ENCODE measurements at regions not wholly inside any gene's neighbourhood (a gene's known extent, or its start where the extent isn't known, plus 50 kb on each side); places are given as distances from the start of the nearest gene placed in this dataset.

DNA sequence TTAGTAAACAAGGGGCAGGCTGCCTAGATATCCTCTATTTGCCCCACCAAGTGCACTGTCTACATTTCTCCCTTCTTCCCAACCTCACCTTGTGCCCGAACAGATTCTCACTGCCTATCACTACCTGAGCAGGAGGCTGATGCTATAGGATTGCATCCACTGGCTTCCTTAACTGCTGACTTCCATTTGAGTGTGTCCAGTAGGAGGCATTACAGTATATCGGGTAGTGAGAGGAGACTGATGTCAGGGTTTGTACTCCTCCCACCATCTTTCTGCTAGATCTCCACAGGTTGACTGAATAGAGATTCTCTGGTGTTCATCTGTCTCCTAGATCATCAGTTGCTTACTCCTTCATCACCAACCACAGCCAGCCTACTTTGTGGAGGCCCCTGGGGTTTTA lies 796.3 kb downstream of the LRRIQ3 start:
- no peak for DNase-seq (ENCODE audit: low read depth)
- H3K4me3 ChIP-seq (replicated peaks; ENCODE audit: low read depth, low read length) = no peak overlapping the region
- no peak for TF ChIP-seq CTCF (IDR thresholded peaks at IDR 0.05; ENCODE audit: low read length, missing control alignments)

GRCh38 chr1:73382966-73383365 lies 815.0 kb downstream of the LRRIQ3 start:
- no peak overlapping the region for H3K4me3 ChIP-seq (replicated peaks; ENCODE audit: low read depth, low read length)
- no peak for TF ChIP-seq CTCF (IDR thresholded peaks at IDR 0.05; ENCODE audit: low read length, missing control alignments)
- DNase-seq (ENCODE audit: low read depth) = no peak

- no peak overlapping the region for H3K4me3 ChIP-seq (replicated peaks; ENCODE audit: low read depth, low read length)
- TF ChIP-seq CTCF (IDR thresholded peaks at IDR 0.05; ENCODE audit: low read length, missing control alignments) = no peak
- no peak for DNase-seq (ENCODE audit: low read depth)
These were observed 831.1 kb downstream of the LRRIQ3 start for GRCh38 chr1:73366734-73367413.

- no peak for DNase-seq (ENCODE audit: low read depth)
- no peak overlapping the region for H3K4me3 ChIP-seq (replicated peaks; ENCODE audit: low read depth, low read length)
- TF ChIP-seq CTCF (IDR thresholded peaks at IDR 0.05; ENCODE audit: low read length, missing control alignments) = no peak
These were observed 839.0 kb downstream of the LRRIQ3 start for GRCh38 chr1:73359001-73359400.

DNA sequence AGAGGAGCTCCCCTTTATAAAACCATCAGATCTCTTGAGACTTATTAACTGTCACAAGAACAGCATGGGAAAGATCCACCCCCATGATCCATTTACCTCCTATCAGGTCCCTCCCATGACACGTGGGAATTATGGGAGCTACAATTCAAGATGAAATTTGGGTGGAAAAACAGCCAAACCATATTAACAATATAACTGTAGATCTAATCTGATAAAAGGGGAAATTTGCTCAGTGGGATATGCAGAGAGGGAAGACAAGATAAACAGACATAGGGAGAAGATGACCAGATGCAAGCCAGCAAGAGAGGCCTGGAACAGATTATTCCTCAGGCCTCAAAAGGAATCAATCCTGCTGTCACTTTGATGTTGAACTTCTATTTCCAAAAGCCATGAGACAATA lies 841.5 kb downstream of the LRRIQ3 start:
- no peak for DNase-seq (ENCODE audit: low read depth)
- H3K4me3 ChIP-seq (replicated peaks; ENCODE audit: low read depth, low read length) = no peak overlapping the region
- TF ChIP-seq CTCF (IDR thresholded peaks at IDR 0.05; ENCODE audit: low read length, missing control alignments) = no peak

GRCh38 chr1:73343947-73344346 lies 854.0 kb downstream of the LRRIQ3 start:
- no peak for TF ChIP-seq CTCF (IDR thresholded peaks at IDR 0.05; ENCODE audit: low read length, missing control alignments)
- no peak for DNase-seq (ENCODE audit: low read depth)
- no peak overlapping the region for H3K4me3 ChIP-seq (replicated peaks; ENCODE audit: low read depth, low read length)

DNA sequence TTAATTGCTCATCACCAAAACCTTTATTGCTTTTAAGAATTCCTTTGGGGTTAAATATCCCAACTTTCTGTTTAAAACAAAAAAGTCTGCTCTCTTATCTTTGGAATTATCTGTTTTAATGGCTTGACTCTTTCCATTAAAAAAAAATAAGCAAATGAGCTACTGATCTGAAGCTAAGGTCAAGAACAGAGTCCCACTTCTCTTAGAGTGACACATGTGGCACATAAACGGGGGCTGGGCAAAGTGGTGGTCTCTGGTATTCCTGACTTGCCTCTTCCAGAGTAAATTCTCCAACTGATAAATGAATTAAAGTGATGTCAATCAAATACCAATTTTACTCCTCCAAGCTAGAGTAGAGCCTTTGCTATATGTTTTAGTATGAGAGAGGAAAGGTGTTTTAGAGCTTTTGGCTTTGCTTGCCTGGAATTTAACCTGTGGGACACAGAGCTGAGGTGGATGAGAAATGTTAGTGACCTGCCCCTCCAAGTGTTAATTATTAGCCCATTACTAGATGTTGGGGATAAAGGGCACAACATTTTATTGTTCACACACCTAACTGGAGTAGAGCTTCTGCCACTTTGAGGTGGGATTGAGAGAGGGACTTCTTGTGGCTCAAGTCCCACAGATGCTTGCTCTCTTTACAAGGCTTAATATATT lies 864.0 kb downstream of the LRRIQ3 start:
- no peak for TF ChIP-seq CTCF (IDR thresholded peaks at IDR 0.05; ENCODE audit: low read length, missing control alignments)
- no peak overlapping the region for H3K4me3 ChIP-seq (replicated peaks; ENCODE audit: low read depth, low read length)
- DNase-seq (ENCODE audit: low read depth) = no peak

Measured in fibroblast of pulmonary artery (primary cell).